Central memory CD8-positive, alpha-beta T cell (primary cell): ENCODE measurements at regions not wholly inside any gene's neighbourhood (a gene's known extent, or its start where the extent isn't known, plus 50 kb on each side); places are given as distances from the start of the nearest gene placed in this dataset.
"Not testable (repeated sequence)": the region's sequence is repeated elsewhere in the genome, so short reads cannot be mapped to it uniquely, and the experiment has no call there.

Experiments
- ATAC-seq: fragments of 150-1000 bp; cut with Tn5 transposase; replicated peaks from 2 replicates; pipeline ENCODE4 v1.10.0; 2022; ENCODE audit warnings: mild to moderate bottlenecking, moderate FRiP score, moderate number of reproducible peaks; ENCODE audit not compliant: poor library complexity, severe bottlenecking; ENCODE audit errors: extremely low read depth
- DNase-seq, 2 donors: peaks; one replicate each; pipeline ENCODE4 v3.0.0; 2021; ENCODE audit warnings: low spot score in 2 of 2
- H3K27ac Mint-ChIP-seq: one replicate; pipeline ENCODE4 v1.8.0; 2022; ENCODE audit warnings: low read depth, mild to moderate bottlenecking, moderate library complexity, mixed read lengths
- H3K27me3 Mint-ChIP-seq: one replicate; pipeline ENCODE4 v1.8.0; 2022; ENCODE audit warnings: mixed read lengths
- H3K36me3 Mint-ChIP-seq: one replicate; pipeline ENCODE4 v1.8.0; 2022; ENCODE audit warnings: mild to moderate bottlenecking, moderate library complexity, mixed read lengths; ENCODE audit not compliant: insufficient read depth
- H3K4me1 Mint-ChIP-seq: one replicate; pipeline ENCODE4 v1.8.0; 2022; ENCODE audit warnings: mixed read lengths
- H3K4me3 Mint-ChIP-seq: one replicate; pipeline ENCODE4 v1.8.0; 2022; ENCODE audit warnings: mild to moderate bottlenecking, moderate library complexity, mixed read lengths
- H3K9me3 Mint-ChIP-seq: one replicate; pipeline ENCODE4 v1.8.0; 2022; ENCODE audit warnings: mixed read lengths

GRCh38 chr12:46071769-46072624 is 81.6 kb upstream of the SCAF11 start:
- DNase-seq (peak; percentile 38 to 46), ATAC-seq (peak; percentile 71)
- Mint-ChIP-seq H3K4me1 (peaks cover 8% of the 10 kb centered on the region), H3K4me3 (no peak overlapping the region), H3K36me3 (no peaks in the 10 kb centered on the region), H3K27me3 (peaks cover 18% of the 10 kb centered on the region), H3K27ac (no peak overlapping the region), H3K9me3 (no peaks in the 10 kb centered on the region)

GRCh38 chr12:46071335-46071734 is 81.0 kb upstream of the SCAF11 start:
- no peak overlapping the region for H3K4me3 Mint-ChIP-seq
- H3K36me3 Mint-ChIP-seq, result no peaks in the 10 kb centered on the region
- DNase-seq (no peak), ATAC-seq (no peak)
- H3K4me1 Mint-ChIP-seq, result peaks cover 8% of the 10 kb centered on the region
- H3K27ac Mint-ChIP-seq, result no peak overlapping the region
- no peaks in the 10 kb centered on the region for H3K9me3 Mint-ChIP-seq
- H3K27me3 Mint-ChIP-seq, result peaks cover 18% of the 10 kb centered on the region

DNA sequence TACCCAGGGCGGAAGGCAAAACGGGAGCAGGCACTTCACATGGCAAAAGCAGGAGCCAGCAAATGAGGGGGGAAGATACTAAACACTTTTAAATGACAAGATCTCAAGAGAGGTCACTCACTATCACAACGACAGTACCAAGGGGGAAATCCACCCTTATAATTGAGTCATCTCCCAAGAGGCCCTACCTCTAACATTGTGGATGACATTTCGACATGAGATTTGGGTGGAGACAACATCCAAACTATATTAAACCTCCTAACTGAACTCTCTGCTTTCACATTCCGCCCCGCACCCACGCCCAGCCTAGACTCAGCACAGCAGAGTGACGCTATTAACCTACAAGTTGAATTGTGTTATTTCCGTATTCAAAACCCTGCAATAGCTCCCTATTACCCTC is 76.7 kb upstream of the SCAF11 start:
- no peak for DNase-seq
- Mint-ChIP-seq H3K36me3 (no peaks in the 10 kb centered on the region), H3K4me3 (no peak overlapping the region), H3K27me3 (peaks cover 2% of the 10 kb centered on the region), H3K4me1 (peaks cover 4% of the 10 kb centered on the region), H3K9me3 (no peaks in the 10 kb centered on the region), H3K27ac (no peak overlapping the region)
- ATAC-seq, result no peak

- H3K27me3 Mint-ChIP-seq, result no peaks in the 10 kb centered on the region
- H3K27ac Mint-ChIP-seq, result no peak overlapping the region
- ATAC-seq, result no peak
Measured at GRCh38 chr12:46065412-46066166, 75.2 kb upstream of the SCAF11 start.

DNA sequence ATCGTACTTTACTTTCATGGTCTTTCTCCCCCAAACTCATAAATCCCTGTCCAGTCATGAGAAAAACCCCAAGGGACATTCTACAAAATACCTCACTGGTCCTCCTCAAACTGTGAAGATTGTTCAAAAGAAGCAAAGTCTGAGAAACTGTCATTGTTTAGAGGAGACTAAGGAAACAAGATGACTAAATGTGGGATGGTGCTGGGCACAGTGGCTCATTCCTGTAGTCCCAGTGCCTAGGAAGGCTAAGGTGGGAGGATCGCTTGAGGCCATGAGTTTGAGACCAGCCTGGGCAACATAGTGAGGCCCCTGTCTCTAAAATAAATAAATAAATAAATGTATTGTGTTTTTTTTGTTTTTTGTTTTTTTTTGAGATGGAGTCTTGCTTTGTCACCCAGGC is 74.2 kb upstream of the SCAF11 start:
- Mint-ChIP-seq H3K4me1 (no peaks in the 10 kb centered on the region), H3K4me3 (no peak overlapping the region), H3K27ac (no peak overlapping the region), H3K36me3 (no peaks in the 10 kb centered on the region), H3K9me3 (no peaks in the 10 kb centered on the region), H3K27me3 (peaks cover 9% of the 10 kb centered on the region)
- DNase-seq (no peak), ATAC-seq (no peak)

More at GRCh38 chr12:46065412-46066166, 75.2 kb upstream of the SCAF11 start:
- no peaks in the 10 kb centered on the region for H3K9me3 Mint-ChIP-seq
- H3K4me1 Mint-ChIP-seq, result no peaks in the 10 kb centered on the region
- no peak for DNase-seq
- H3K36me3 Mint-ChIP-seq, result no peaks in the 10 kb centered on the region
- no peak overlapping the region for H3K4me3 Mint-ChIP-seq

DNA sequence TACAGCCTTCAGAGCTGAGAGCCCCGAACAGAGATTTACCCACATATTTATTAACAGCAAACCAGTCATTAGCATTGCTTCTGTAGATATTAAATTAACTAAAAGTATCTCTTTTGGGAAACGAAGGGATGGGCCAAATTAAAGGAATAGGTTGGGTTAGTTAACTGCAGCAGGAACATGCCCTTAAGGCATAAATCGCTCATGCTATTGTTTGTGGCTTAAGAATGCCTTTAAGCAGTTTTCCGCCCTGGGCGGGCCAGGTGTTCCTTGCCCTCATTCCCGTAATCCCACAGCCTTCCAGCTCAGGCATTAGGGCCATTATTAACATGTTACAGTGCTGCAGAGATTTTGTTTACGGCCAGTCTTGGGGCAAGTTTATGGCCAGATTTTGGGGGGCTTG is 68.3 kb upstream of the SCAF11 start:
- not testable (repeated sequence) for H3K36me3 Mint-ChIP-seq, H3K4me1 Mint-ChIP-seq, H3K27ac Mint-ChIP-seq, H3K4me3 Mint-ChIP-seq, H3K9me3 Mint-ChIP-seq, DNase-seq, ATAC-seq
- H3K27me3 Mint-ChIP-seq, result peaks cover 41% of the 10 kb centered on the region

- DNase-seq (no peak), ATAC-seq (no peak)
- Mint-ChIP-seq H3K4me3 (no peak overlapping the region), H3K36me3 (no peaks in the 10 kb centered on the region), H3K27me3 (peaks cover 80% of the 10 kb centered on the region), H3K9me3 (peaks cover 31% of the 10 kb centered on the region), H3K4me1 (no peaks in the 10 kb centered on the region), H3K27ac (no peak overlapping the region)
Measured at GRCh38 chr12:46050805-46051204, 60.4 kb upstream of the SCAF11 start.

DNA sequence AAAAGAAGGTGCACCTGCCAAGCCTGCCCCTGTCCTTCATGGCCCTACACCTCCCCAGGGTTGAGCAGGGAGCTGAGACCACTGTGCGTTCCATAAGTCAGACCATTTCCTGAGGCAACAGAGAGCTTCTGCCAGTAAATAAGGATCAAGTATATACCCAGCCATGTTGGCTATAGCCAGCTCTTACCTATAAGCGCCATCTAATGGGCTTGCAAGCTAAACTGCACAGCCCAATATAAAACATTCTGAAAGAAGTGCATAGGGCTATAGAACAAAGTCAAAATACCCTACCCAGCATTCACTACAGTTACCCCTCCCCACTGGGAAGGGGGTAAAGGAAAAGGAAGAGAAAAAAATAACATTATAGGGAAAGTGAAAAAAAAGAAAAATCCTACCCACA is 59.3 kb upstream of the SCAF11 start:
- H3K9me3 Mint-ChIP-seq, result peaks cover 33% of the 10 kb centered on the region
- no peaks in the 10 kb centered on the region for H3K36me3 Mint-ChIP-seq
- no peaks in the 10 kb centered on the region for H3K4me1 Mint-ChIP-seq
- ATAC-seq (no peak), DNase-seq (no peak)
- no peak overlapping the region for H3K27ac Mint-ChIP-seq
- H3K27me3 Mint-ChIP-seq, result peaks cover 80% of the 10 kb centered on the region
- H3K4me3 Mint-ChIP-seq, result no peak overlapping the region

DNA sequence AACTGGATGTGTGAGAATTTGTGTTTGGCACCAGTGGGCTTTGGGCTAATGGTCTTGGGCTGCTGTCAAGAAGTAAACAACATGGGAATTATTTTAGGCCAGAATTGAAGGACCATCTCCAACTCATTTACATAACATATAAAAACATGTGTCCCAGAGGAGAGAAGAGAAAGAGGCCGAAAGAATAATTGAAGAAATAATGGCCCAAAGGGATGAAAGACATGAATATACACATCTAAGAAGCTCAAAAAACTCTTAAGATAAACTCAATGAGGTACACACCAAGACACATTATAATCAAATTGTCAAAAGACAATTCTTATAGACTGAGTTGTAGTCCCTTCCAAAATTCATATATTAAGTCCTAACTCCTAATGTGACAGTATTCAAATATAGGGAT is 56.1 kb upstream of the SCAF11 start:
- no peak overlapping the region for H3K27ac Mint-ChIP-seq
- H3K9me3 Mint-ChIP-seq, result peaks cover 28% of the 10 kb centered on the region
- no peak for DNase-seq

GRCh38 chr12:46043972-46044520 is 53.7 kb upstream of the SCAF11 start:
- Mint-ChIP-seq H3K4me1 (no peaks in the 10 kb centered on the region), H3K27me3 (peaks cover 48% of the 10 kb centered on the region), H3K36me3 (peaks cover 3% of the 10 kb centered on the region), H3K27ac (no peak overlapping the region), H3K9me3 (peaks cover 10% of the 10 kb centered on the region), H3K4me3 (no peak overlapping the region)
- DNase-seq (no peak), ATAC-seq (no peak)

More for the DNA sequence above, 56.1 kb upstream of the SCAF11 start:
- H3K4me1 Mint-ChIP-seq, result no peaks in the 10 kb centered on the region
- H3K4me3 Mint-ChIP-seq, result no peak overlapping the region
- ATAC-seq, result no peak
- peaks cover 54% of the 10 kb centered on the region for H3K27me3 Mint-ChIP-seq
- no peaks in the 10 kb centered on the region for H3K36me3 Mint-ChIP-seq
